ENCODE measurements at regions not wholly inside any gene's neighbourhood (a gene's known extent, or its start where the extent isn't known, plus 50 kb on each side); places are given as distances from the start of the nearest gene placed in this dataset.
"Not testable (repeated sequence)": the region's sequence is repeated elsewhere in the genome, so short reads cannot be mapped to it uniquely, and the experiment has no call there.

DNA sequence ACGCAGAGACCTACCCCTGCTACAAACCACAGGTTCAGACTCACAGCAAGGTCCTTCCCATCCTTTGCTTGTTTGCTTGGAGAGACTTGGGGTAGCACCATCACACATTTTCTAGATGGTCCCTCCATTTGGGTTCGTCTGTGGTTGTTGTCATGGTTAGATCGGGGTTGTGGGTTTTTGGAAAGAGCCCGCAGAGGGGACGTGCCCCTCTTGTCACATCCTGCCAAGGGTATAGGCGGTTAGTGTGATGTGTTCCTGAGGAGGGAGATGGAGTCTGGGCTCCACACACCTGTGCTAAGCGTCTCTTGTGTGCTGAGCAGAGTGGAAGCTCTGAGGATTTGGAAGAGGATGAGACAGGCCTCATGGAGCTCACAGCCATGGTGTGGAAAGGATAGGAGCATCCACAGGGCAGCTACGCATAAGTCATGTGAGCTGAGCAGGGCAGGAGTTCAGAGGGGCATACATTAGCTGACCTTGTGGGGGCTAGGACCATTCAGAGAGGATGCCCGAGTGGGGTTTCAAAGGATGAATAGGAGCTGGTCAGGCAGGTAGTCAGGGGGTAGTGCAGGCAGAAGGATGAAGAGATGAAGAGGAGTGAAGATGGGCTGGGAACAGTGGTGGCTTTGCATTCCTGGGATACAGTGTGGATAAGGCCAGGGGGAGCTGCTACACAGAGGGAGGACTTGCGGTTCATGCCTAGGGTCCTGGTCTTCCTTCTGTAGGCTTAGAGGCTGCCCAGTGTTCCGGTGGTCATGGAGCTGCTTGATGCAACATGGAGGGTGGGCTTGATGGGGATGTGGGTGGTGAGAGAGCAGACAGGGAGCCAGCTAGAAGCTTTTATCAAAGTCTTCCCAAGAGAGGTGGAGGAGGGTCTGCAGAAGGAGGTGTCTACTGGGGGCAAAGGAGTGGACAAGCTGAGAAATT, 62.9 kb downstream of the ACKR3 start:
- no peak for DNase-seq

DNA sequence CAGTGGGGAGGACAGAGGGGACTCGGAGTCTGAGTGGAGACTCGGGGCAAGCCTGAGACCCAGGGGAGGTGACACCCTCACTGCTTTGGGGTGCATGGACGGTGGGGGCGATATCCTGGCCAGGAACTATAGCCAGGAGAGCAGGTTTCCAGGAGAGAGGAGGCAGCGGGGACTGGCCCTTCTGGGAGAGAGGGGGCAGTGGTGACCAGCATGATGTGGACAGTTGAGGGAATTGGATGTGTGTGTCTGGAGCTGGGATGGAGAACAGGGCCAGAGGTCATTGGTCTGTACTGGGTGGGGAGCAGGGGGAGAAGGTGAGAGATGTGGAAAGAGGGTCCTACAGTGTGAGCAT, 63.6 kb downstream of the ACKR3 start:
- DNase-seq, result no peak

DNA sequence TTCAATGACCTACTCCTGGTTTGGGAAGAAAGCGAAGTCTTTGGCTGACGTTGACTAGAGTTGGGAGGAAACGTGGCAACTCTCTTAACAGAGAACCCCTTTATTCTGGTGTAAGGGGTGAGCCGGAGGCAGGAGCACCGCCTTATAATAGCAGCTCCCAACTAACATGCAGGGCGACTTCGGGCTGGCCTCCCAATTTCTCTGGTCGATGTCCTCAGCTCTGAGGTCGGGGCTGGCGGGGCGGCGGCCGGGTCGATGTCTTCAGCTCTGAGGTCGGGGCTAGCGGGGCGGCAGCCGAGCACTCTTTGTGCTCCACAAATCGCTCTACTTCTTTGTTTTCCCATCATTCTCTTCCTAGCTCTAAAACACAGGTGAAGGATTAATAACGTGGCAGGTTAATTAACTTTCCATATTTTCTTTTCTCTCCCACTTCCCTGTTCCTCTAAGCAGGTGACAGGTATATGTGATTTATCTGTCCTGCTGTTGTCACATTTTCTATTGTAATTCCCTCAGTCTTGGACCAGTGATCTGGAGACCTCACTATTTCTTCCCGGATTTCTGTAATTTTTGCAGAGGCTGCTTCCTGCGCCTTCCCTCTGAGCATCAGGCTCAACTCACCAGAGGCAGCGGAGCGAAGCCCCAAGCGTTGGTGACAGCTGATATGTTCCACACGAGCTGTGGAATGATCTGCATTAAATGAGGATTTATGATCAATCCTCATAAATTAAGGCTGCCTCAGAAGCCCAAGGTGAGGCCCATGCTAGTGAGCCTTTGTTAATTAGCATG, 64.3 kb downstream of the ACKR3 start:
- no peak for DNase-seq

DNA sequence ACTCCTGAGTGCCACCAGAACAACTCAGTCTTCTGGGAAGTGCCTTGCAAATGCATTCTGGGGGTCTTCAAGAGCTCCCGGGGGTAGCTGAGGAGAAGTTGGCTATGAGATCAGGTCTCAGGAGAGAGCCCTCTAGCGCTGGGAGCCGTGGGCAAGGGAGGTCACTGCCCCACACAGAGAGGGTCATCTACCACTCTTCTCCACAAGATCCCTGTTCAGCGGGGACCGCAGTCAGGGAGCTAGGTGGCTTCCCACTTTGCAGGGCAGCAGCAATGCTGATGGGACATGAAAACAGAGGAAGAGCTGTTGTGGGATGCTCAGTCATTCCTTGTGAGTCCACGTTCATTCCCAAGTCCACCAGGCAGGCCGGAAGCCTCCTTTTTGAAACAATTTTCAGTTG, 66.6 kb downstream of the ACKR3 start:
- DNase-seq, result no peak

DNA sequence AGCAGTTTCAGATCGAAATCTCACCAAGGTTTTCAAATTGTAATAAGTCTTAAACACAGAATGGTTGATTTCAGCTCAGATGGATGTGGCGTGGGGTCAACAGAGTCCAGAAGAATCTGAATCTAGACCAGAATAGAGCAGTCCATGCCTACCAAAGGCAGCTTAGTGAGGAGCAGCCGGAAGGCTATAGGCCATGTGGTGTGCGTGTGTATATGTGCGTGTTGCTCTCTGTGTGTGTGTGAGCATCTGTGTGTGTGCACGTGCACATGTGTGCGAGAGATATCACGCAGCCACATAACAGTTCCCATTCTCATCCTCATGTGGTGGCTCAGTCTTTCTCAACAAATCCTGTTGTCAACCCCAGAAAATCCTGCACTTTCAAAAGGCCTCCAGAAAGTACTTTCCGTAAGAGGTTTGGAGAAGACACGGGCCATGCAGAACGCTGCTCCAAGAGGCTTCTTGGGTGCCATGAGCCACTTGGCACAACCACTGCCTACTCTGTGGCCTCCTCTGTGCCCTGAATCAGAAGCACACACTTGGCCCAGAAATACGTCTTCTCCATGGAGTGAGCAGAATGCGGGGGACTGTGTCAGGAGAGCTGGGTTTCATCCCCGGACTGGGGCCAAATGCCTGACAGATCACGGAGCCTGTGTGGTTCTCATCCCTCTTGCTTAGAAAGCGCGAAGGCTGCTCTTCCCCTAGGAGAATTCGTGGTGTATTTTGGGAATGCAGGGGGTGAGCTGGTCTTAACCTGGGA, 67.3 kb downstream of the ACKR3 start:
- DNase-seq, result no peak

DNA sequence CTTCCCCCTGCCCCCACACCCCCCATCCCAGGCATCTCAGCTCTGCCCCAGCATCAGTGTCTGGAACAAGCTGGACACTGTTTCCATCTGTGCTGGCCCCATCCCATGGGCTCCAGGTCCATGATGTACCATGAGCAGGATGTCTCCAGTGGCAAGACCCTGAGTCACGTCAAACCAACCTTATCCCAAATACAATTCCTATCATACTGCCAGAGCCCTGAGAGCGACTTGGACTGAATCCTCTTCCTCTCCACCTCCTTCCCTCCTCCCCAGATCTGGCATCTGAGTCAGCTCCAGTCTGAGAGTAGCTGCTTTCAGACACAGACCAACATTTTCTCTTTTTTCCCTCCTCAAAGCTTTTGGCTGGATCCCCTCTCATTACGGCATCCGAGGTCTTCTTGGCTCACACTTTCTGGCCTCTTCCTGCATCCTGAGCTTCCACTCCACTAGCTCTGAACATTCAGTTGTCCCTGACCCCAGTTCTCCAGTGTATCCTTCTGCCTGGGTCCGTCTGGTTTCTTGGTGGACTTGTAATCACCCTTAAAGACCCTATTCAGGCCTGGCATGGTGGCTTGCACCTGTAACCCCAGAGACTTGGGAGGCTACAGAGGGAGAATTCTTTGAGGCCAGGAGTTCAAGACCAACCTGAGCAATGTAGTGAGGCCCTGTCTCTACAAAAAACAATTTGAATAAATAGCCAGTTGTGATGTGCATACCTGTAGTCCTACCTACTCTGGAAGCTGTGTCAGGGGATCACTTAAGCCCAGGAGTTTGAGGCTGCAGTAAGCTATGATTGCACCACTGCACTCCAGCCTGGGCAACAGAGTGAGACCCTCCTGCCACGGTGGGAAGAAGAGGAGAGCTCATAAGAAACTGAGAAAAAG, 68.3 kb downstream of the ACKR3 start:
- DNase-seq, result no peak

DNA sequence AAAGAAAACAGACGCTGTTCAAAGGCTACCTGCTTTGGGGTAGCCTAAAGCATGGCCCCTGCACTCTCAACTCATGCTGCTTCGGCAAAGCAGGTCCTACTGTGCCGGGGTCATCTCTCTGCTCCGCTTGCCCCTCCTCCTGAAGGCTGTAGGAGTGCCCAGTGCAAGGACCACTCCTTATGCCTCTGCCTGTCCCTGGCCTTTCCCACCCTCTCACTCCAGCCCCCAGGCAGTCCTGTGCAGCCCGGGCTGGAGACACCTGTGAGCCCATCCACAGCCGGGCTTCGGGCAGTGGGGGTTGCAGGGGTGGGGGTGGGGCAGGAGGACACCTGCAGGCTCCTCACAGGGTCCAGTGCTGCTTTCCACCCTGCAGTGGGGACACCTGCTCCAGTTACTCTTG, 69.1 kb downstream of the ACKR3 start:
- DNase-seq, result no peak

DNA sequence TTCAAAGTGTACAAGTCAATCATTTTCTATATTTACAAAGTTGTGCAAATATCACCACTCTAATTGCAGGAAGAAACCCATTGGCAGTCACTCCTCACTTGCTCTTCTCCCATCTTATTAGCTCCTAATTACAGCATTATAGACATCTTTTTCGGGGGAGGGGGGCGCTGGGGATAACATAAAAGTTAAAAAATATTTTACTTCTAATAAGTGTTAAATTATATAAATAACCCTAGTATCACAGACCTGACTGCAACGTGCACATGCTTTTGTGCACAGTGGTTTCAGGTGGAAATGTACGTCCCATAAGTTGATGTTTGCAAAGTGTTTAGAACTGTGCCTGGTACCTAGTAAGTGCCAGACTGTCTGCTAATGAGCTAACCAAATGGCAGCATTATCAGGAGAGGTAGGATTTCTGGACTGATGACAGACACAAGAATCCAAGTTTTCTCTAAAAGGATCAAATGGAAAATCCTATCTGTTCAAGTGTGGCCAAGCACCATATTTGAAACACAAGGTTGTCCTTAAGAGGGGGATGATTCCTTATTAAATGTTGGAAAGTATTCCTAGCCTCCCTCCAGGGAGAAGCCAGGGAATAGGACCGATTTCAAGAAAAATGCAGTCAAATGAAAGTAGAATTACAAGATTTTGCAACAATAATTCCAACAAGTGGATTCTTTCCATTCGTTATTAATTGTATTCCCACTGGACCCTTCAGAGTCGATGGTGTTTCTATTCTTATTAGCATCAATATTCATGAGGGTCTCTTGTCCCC, 70.0 kb downstream of the ACKR3 start:
- DNase-seq, result no peak

DNA sequence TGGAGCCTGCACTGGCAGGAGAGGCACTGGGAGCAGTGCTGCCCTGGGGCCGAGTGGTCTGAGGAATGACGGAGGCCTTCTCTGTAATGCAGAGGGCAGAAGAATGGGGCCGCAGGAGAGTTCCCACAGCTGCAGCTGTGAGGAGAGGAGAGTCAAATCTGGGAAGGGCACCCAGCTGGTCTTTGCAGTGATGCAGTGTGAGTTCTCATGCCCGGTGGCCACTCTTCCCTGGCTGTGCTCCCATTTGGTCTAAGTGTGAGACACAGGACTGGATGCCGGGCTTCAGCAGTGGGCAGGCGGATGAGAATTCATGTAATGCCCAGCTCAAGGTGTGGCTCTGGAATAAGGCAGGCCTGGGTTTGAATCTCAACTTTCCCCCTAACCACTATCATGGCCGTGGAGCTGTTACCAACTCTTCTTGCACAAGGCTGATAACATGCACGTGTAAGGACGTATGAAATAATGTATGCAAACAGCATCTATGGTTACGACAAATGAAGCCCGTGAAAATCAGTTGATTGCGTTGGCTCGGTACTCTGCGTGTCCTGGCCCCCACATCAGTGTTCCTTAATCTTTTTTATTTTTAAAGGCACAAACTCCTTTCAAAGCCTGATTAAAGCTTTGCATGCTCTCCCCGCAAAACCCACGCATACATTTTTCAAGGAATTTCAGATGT, 71.6 kb downstream of the ACKR3 start:
- DNase-seq, result no peak

DNA sequence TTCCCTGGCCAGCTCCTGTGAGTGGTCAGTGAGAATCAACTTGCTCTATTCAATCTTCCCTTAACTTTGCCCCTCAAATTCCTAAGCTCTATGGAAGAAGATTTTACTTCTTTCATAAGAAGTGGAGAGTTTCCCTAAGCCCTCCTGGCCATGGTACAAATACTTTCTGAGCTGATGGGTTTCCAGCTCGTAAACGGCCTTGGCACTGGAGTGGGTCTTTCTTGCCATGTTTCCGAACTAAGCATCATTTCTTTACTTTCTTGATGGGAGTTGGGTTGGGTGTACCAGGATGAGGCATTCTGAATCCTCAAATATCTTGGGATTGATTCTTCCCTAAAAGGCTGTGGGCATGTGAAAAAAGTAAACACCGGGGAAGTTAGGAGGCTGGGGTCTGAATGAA, 72.5 kb downstream of the ACKR3 start:
- DNase-seq, result no peak

DNA sequence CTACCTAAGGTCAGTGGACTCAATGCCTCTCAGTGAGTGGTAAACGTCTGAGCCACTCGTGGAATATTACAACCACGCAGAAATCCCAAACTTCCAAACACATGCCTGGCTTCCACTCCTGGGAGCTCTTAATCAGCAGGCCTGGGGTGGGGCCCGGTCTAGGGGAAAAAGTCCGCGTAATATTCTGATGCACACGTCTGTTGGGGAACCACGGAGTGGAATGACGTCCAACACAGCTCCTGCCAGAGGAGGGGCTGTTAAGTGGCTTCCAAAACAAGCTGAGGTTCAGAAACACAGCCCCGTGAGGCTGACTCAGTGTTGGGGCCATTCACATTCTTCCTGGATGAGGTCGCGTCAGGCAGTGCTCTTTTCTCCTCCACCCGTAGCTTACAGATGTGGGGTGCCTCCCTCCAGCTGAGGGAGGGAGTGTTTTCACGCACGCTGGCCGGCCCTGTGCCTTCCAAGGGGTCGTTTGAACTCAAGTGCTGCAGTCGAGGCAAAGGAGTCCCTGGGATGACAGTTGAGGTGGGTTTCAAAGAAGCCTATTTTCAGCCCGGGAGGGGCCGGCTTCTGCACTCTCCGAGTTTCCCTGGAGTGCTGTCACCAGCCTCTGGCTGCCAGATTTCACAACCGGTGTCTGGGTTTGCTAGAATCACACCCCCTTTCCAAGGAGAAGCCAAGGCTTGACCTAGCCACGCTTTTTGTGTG, 73.1 kb downstream of the ACKR3 start:
- DNase-seq, result no peak

DNA sequence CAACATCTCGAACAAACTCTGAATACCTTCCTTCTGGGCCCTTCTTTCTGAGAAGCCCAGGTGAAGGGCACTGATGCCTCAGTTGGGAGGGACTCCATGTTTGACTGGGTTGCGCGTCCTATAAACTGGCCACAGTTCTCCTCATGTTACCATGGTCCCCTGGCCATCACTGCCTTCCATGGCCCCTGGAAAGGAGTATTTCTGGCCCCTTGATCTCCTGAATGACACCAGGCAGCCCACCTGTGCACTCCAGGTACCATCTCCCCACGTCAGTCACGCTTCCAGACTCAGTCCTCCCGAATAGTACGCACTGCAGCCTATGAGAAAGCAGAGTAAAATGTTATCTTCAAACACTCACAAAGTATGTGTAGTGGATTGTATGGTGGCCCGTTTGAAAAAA, 73.9 kb downstream of the ACKR3 start:
- DNase-seq, result no peak

DNA sequence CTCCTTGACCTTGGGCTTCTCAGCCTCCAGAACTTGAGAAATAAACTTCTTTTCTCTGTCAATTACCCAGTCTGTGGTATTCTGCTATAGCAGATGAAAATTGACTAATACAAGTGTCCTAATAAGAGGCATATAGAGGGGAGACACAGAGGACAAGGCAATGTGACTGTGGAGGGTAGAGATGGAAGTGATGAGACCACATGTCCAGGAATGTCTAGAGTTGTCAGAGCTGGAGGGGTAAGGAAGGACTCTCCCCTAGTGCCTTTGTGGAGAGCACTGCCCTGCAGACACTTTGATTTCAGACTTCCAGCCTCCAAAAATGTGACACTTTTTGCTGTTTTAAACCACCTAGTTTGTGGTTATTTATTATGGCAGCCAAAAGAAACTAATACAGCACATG, 74.4 kb downstream of the ACKR3 start:
- DNase-seq, result no peak

DNA sequence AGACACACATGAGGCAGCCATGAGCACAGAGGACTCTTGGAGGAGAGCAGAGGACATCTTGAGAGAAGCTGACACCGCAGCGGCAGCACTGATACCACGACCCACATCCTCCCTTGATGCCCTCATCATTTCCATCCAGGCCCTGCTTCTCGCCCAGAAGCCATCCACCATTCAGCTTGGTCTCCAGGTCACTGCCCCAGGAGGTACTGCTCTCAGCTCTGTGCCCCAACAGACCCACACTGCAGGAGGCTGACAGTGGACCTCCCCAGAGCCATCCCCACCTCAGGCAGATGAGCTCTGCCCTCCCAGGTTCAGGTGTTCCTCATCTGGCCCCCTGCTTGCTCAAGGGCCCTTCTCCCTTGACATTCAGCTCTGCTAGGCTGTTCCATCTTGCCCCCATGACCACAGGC, 74.9 kb downstream of the ACKR3 start:
- DNase-seq, result no peak

DNA sequence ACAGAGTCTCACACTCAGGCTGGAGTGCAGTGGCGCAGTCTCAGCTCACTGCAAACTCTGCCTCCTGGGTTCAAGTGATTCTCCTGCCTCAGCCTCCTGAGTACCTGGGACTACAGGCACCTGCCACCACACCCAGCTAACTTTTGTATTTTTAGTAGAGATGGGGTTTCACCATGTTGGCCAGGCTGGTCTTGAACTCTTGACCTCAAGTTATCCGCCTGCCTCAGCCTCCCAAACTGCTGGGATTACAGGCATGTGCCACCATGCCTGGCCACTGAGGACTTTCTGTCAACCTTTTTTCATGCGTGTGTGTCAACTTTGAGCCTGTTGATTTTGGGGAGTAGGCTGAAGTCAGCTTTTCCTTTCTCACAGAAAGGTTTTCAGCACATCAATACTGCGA, 75.5 kb downstream of the ACKR3 start:
- DNase-seq, result not testable (repeated sequence)

DNA sequence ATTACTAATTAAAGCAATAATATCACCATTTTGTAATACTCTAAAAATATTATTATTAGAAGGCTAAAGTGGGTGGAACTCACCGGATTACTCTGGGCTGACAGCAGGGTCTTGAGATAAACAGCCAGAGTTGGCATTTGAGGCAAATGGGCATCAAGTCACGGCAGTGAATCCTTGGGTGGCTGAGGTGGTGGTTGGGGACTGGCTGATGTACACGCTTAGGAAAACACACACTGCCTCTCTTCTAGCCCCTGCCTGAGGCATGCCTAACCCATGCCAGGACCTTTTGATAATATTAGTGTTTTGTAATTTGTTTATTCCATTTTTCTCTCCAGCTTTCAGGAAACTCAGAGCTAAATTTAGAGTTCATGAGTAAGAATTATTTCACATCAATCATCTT, 76.8 kb downstream of the ACKR3 start:
- DNase-seq, result no peak

DNA sequence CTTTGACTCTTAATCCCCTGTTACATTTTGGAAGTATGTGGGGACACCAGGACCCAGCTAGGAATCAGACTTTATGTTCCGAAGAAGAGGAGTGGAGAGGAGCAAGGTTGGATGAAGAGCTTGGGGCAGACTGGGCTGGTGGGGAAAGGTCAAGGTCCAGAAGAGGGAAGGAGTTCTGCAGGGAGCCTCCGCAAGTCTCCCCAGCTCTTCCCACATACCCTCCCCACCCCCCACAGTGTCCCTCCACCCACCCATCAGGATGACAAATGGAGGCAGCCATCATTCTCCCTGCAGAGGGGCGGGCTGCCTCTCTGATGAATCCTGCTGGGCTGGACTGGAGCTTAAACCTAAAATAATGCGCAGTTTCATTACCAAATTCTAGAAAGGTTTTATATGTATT, 77.2 kb downstream of the ACKR3 start:
- no peak for DNase-seq

DNA sequence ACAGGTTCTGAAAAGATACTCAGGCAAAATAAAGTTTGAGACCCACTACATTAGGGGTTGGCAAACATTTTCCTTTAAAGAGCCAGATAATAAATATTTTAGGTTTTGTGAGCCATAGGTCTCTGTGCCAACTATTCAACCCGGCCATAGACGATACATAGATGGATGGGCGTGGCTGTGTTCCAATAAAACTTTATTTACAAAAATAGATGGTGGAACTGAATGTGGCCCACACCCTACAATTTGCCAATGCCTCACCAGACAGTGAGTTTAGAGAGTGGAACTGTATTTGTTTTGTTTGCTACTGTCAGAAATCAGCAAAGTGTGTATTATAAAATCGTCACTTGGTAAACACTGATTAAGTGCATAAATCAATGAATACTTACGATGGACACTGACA, 78.0 kb downstream of the ACKR3 start:
- DNase-seq, result no peak

DNA sequence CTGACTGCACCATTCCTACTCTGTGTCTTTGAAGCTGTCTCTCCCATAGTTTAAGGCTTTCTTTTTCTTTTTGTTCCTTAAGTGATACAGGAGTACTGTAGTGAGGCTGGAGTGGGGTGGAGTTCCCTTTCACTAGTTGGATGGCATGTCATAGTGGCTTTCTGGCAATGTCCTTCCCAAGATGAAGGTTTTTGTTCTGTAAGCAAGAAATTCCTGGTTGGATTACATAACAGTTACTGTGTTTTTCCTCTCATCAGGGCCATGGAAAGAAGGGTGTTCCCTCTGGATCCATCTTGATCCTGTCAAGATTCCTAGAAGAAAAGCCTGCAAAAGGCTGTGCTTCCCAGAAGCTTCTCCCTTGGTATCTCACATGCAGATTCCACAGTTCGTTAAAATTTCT, 84.2 kb downstream of the ACKR3 start:
- no peak for DNase-seq

DNA sequence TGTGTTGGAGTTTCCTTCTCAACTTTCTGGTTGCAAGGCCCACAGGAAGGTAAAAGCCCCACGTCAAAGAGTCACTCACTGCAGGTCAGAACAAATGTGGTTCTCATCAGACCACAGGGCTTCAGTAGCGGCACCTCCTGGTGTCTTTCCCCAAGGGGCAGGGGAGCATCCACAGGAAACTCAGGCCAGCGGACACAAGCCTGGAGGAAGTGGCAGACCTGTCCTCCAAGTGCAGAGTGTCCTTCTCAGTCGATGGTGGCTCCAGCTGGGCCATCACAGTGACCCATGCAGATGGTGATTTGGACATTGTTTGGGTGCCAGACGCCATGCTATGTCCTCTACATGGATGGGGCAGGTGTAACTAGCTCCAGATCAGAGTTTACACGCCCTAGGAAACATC, 84.9 kb downstream of the ACKR3 start:
- no peak for DNase-seq

DNA sequence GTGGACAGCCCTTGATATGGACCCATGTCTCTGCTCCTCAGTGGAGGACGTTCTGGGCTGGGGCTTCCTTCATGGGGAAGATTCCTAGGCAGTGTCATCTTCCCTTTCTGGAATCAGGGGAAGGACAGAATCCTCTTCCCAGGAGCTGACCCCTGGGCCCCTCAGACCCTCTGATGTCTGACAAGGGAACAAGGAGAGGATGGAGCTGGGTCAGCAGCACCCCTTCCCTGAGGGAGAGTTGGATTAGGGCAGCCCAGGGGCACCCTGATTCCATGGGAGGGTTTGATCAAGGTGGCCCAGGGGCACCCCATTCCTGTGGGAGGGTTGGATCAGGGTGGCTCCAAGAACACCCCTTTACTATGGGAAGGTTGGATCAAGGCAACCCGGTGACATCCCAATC, 86.5 kb downstream of the ACKR3 start:
- DNase-seq, result no peak
